ENCODE measurements at regions not wholly inside any gene's neighbourhood (a gene's known extent, or its start where the extent isn't known, plus 50 kb on each side); places are given as distances from the start of the nearest gene placed in this dataset.

GRCh38 chr3:94378322-94378721, 315.5 kb downstream of the NSUN3 start:
- TF ChIP-seq CTCF (IDR thresholded peaks at IDR 0.05; ENCODE audit: low read depth, low read length) (no peak), POLR2A (IDR thresholded peaks at IDR 0.05; ENCODE audit: extremely low read depth, insufficient read length) (no peak)
- TF ChIP-seq, protein P1, sequence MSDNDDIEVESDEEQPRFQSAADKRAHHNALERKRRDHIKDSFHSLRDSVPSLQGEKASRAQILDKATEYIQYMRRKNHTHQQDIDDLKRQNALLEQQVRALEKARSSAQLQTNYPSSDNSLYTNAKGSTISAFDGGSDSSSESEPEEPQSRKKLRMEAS (IDR thresholded peaks at IDR 0.05; ENCODE audit: low read depth, low read length) = no peak
